Small intestine (tissue), 7 donors: ENCODE measurements at regions not wholly inside any gene's neighbourhood (a gene's known extent, or its start where the extent isn't known, plus 50 kb on each side); places are given as distances from the start of the nearest gene placed in this dataset.

Source experiments
- DNase-seq, 2 donors: peaks; one replicate each; pipeline versions ENCODE4 v3.0.0 to v3.0.0-alpha.2; 2013
- FAIRE-seq: peaks from 2 replicates; lab custom pipeline; 2012; peaks lifted over from hg19 to GRCh38; lab: Jason Lieb, UNC
- H3K27ac ChIP-seq, 3 donors: one replicate each; pipeline ENCODE4 v1.5.1; 2013; ENCODE audit warnings: low read length in 2 of 3, mild to moderate bottlenecking in 2 of 3, control low read depth in 1 of 3, inconsistent platforms in 1 of 3, low read depth in 1 of 3, moderate library complexity in 1 of 3
- H3K27me3 ChIP-seq, 3 donors: one replicate each; pipeline ENCODE4 v1.6.1; 2013; ENCODE audit warnings: low read length in 3 of 3, inconsistent platforms in 1 of 3; ENCODE audit not compliant: control insufficient read depth in 3 of 3, insufficient read depth in 3 of 3
- H3K36me3 ChIP-seq, 3 donors: one replicate each; pipeline ENCODE4 v1.6.1; 2013; ENCODE audit warnings: low read length in 3 of 3, inconsistent platforms in 1 of 3, low read depth in 1 of 3, mild to moderate bottlenecking in 1 of 3, moderate library complexity in 1 of 3; ENCODE audit not compliant: control insufficient read depth in 3 of 3, insufficient read depth in 2 of 3
- H3K4me1 ChIP-seq, 3 donors: one replicate each; pipeline ENCODE4 v1.6.1; 2013; ENCODE audit warnings: low read length in 2 of 3, inconsistent platforms in 1 of 3, low read depth in 1 of 3, mild to moderate bottlenecking in 1 of 3, moderate library complexity in 1 of 3; ENCODE audit not compliant: control insufficient read depth in 3 of 3, insufficient read depth in 2 of 3
- H3K4me3 ChIP-seq, 3 donors: one replicate each; pipeline ENCODE4 v1.5.1; 2013; ENCODE audit warnings: low read length in 3 of 3, control low read depth in 1 of 3, inconsistent platforms in 1 of 3, low read depth in 1 of 3, mild to moderate bottlenecking in 1 of 3, moderate library complexity in 1 of 3
- H3K9me3 ChIP-seq, 2 donors: one replicate each; pipeline ENCODE4 v1.6.1; 2013; ENCODE audit warnings: low read depth in 1 of 2, low read length in 1 of 2; ENCODE audit not compliant: control insufficient read depth in 2 of 2, insufficient read depth in 1 of 2
- WGBS, 3 donors: extraction: QIAGEN DNeasy Blood & Tissue Kit; methylation state at CpG; one replicate each; pipeline ENCODE4 v1.1.7; 2013; 5-methylcytosine and 5-hydroxymethylcytosine counted together
- donor health status: healthy with polysubstance abuse.
- donor health status: control.
- donor health status: control.
- donor health status: Bipolar disorder and iron deficiency.
- donor health status: healthy.

GRCh38 chr10:125431149-125431548, 251.8 kb downstream of the TEX36 start:
- no peaks in the 10 kb centered on the region for H3K9me3 ChIP-seq
- FAIRE-seq (no peak), DNase-seq (no peak)
- H3K36me3 ChIP-seq: no peaks in the 10 kb centered on the region
- H3K4me3 ChIP-seq: no peak overlapping the region
- no peak overlapping the region for H3K27ac ChIP-seq
- WGBS, 3 donors: 70 to 81% (median 73%) methylated on average over 4 of the region's 4 CpGs
- peaks cover 0 to 2% (median 0%) of the 10 kb centered on the region in 3 donors for H3K27me3 ChIP-seq
- H3K4me1 ChIP-seq: no peaks in the 10 kb centered on the region

- H3K27ac ChIP-seq: no peak overlapping the region
- WGBS, 3 donors: 84 to 88% (median 87%) methylated on average over 10 of the region's 10 CpGs
- no peak overlapping the region for H3K4me3 ChIP-seq
- H3K9me3 ChIP-seq: no peaks in the 10 kb centered on the region
- DNase-seq: no peak
- H3K36me3 ChIP-seq: no peaks in the 10 kb centered on the region
- FAIRE-seq: no peak
- H3K27me3 ChIP-seq: peaks cover 0 to 2% (median 0%) of the 10 kb centered on the region in 3 donors
- no peaks in the 10 kb centered on the region for H3K4me1 ChIP-seq
These were observed 254.9 kb downstream of the TEX36 start for GRCh38 chr10:125428054-125428453.

GRCh38 chr10:125424191-125424847, 258.6 kb downstream of the TEX36 start:
- Histone ChIP-seq H3K9me3 (no peaks in the 10 kb centered on the region), H3K4me1 (no peaks in the 10 kb centered on the region), H3K4me3 (no peak overlapping the region), H3K27me3 (no peaks in the 10 kb centered on the region), H3K27ac (no peak overlapping the region), H3K36me3 (no peaks in the 10 kb centered on the region)
- DNase-seq (no peak), FAIRE-seq (no peak)
- WGBS, 3 donors: 64 to 85% (median 84%) methylated on average over 13 of the region's 13 CpGs

GRCh38 chr10:125423569-125423968, 259.4 kb downstream of the TEX36 start:
- WGBS, 3 donors: 62 to 72% (median 63%) methylated on average over 9 of the region's 9 CpGs

GRCh38 chr10:125419831-125420230, 259.5 kb upstream of the CTBP2 start:
- FAIRE-seq: no peak
- 80 to 85% (median 85%) methylated on average over 8 of the region's 8 CpGs for WGBS, 3 donors
- Histone ChIP-seq H3K9me3 (peaks cover 0 to 2% of the 10 kb centered on the region in 2 donors), H3K27me3 (no peaks in the 10 kb centered on the region), H3K4me3 (no peak overlapping the region), H3K36me3 (no peaks in the 10 kb centered on the region), H3K27ac (no peak overlapping the region), H3K4me1 (no peaks in the 10 kb centered on the region)
- no peak for DNase-seq

More at GRCh38 chr10:125423569-125423968, 259.4 kb downstream of the TEX36 start:
- H3K36me3 ChIP-seq: no peaks in the 10 kb centered on the region
- no peak overlapping the region for H3K4me3 ChIP-seq
- FAIRE-seq: no peak
- no peak overlapping the region for H3K27ac ChIP-seq
- no peaks in the 10 kb centered on the region for H3K27me3 ChIP-seq
- H3K4me1 ChIP-seq: no peaks in the 10 kb centered on the region
- no peak for DNase-seq
- H3K9me3 ChIP-seq: peaks cover 0 to under 1% of the 10 kb centered on the region in 2 donors

GRCh38 chr10:125419146-125419545, 258.8 kb upstream of the CTBP2 start:
- FAIRE-seq (no peak), DNase-seq (no peak)
- H3K27ac ChIP-seq: no peak overlapping the region
- H3K4me1 ChIP-seq: no peaks in the 10 kb centered on the region
- 63 to 91% (median 82%) methylated on average over 7 to 8 of the region's 8 CpGs for WGBS, 3 donors
- H3K27me3 ChIP-seq: no peaks in the 10 kb centered on the region
- H3K36me3 ChIP-seq: no peaks in the 10 kb centered on the region
- no peak overlapping the region for H3K4me3 ChIP-seq
- peaks cover 0 to 2% of the 10 kb centered on the region in 2 donors for H3K9me3 ChIP-seq

GRCh38 chr10:125417605-125418004, 257.2 kb upstream of the CTBP2 start:
- Histone ChIP-seq H3K36me3 (no peaks in the 10 kb centered on the region), H3K4me1 (no peaks in the 10 kb centered on the region), H3K4me3 (no peak overlapping the region), H3K9me3 (peaks cover 0 to 2% of the 10 kb centered on the region in 2 donors), H3K27ac (no peak overlapping the region), H3K27me3 (no peaks in the 10 kb centered on the region)
- DNase-seq: no peak
- WGBS, 3 donors: 37 to 68% (median 64%) methylated on average over 6 of the region's 6 CpGs
- FAIRE-seq: no peak

- no peak for FAIRE-seq
- DNase-seq: no peak
- Histone ChIP-seq H3K27ac (no peak overlapping the region), H3K27me3 (no peaks in the 10 kb centered on the region), H3K4me1 (no peaks in the 10 kb centered on the region), H3K36me3 (no peaks in the 10 kb centered on the region), H3K9me3 (peaks cover 0 to 2% of the 10 kb centered on the region in 2 donors), H3K4me3 (no peak overlapping the region)
- WGBS, 3 donors: 34 to 63% (median 60%) methylated on average over 2 of the region's 2 CpGs
These were observed 255.6 kb upstream of the CTBP2 start for GRCh38 chr10:125415964-125416363.
